ENCODE measurements at regions not wholly inside any gene's neighbourhood (a gene's known extent, or its start where the extent isn't known, plus 50 kb on each side); places are given as distances from the start of the nearest gene placed in this dataset.
A peak's percentile ranks its signal among the peaks of the same experiment; 100 is the strongest.

GRCh38 chr18:66729442-66730239, 125.8 kb upstream of the CDH19 start:
- no peak for DNase-seq

GRCh38 chr18:66728951-66729350, 125.1 kb upstream of the CDH19 start:
- DNase-seq = no peak

- DNase-seq = no peak
These were observed 124.1 kb upstream of the CDH19 start for GRCh38 chr18:66727991-66728390.

- no peak for DNase-seq
These were observed 120.9 kb upstream of the CDH19 start for GRCh38 chr18:66724664-66725356.

- no peak for DNase-seq
These were observed 118.8 kb upstream of the CDH19 start for GRCh38 chr18:66722671-66723070.

- DNase-seq = no peak
These were observed 104.8 kb upstream of the CDH19 start for GRCh38 chr18:66708646-66709045.

GRCh38 chr18:66707473-66707872, 103.6 kb upstream of the CDH19 start:
- DNase-seq = no peak

- DNase-seq = no peak
These were observed 91.4 kb upstream of the CDH19 start for GRCh38 chr18:66695281-66695680.

- no peak for DNase-seq
These were observed 91.0 kb upstream of the CDH19 start for GRCh38 chr18:66694852-66695251.

- no peak for DNase-seq
These were observed 83.7 kb upstream of the CDH19 start for GRCh38 chr18:66687635-66688034.

- DNase-seq = peak; percentile 3
These were observed 79.0 kb upstream of the CDH19 start for GRCh38 chr18:66682855-66683322.

GRCh38 chr18:66676699-66677098, 72.8 kb upstream of the CDH19 start:
- no peak for DNase-seq

GRCh38 chr18:66674286-66674685, 70.4 kb upstream of the CDH19 start:
- no peak for DNase-seq

- DNase-seq = no peak
These were observed 64.8 kb upstream of the CDH19 start for GRCh38 chr18:66668706-66669105.

- DNase-seq = no peak
These were observed 58.7 kb upstream of the CDH19 start for GRCh38 chr18:66662632-66663031.

GRCh38 chr18:66655407-66655806, 51.5 kb upstream of the CDH19 start:
- no peak for DNase-seq

Measured in right kidney (tissue), 1 donor.